GM12892 (cell line): ENCODE measurements at regions not wholly inside any gene's neighbourhood (a gene's known extent, or its start where the extent isn't known, plus 50 kb on each side); places are given as distances from the start of the nearest gene placed in this dataset.

ENCODE experiments used
- POLR2A ChIP-seq: IDR thresholded peaks from 2 replicates; pipeline ENCODE4 v1.6.1; 2011; ENCODE audit warnings: low read depth, low read length, control low read depth
- TAF1 ChIP-seq: IDR thresholded peaks from 2 replicates; pipeline ENCODE4 v1.6.1; 2011; ENCODE audit warnings: low read depth, mild to moderate bottlenecking, control low read depth, low read length, borderline replicate concordance

GRCh38 chr10:52900593-52900992 is 128.0 kb upstream of the MBL2 start:
- TF ChIP-seq TAF1 (no peak), POLR2A (no peak)
